Neural progenitor cell (in vitro differentiated cells): ENCODE measurements at regions not wholly inside any gene's neighbourhood (a gene's known extent, or its start where the extent isn't known, plus 50 kb on each side); places are given as distances from the start of the nearest gene placed in this dataset.
"Not testable (repeated sequence)": the region's sequence is repeated elsewhere in the genome, so short reads cannot be mapped to it uniquely, and the experiment has no call there.

ENCODE experiments used
- DNase-seq: peaks from one replicate; pipeline ENCODE4 v3.0.0-alpha.2; 2016; ENCODE audit warnings: low spot score
- H2AFZ ChIP-seq: fragments of 200-600 bp; sonication (generic); replicated peaks from 2 replicates; pipeline ENCODE4 v1.6.1; 2016; ENCODE audit warnings: antibody characterized with exemption
- H3F3A ChIP-seq: fragments of 200-600 bp; sonication (generic); 2 replicates; pipeline ENCODE4 v1.6.1; 2016; ENCODE audit warnings: antibody characterized with exemption, low read depth
- H3K27ac ChIP-seq: fragments of 200-600 bp; sonication (generic); 2 replicates; pipeline ENCODE4 v1.5.1; 2016; ENCODE audit warnings: mild to moderate bottlenecking
- H3K27me3 ChIP-seq: fragments of 200-600 bp; sonication (generic); 2 replicates; pipeline ENCODE4 v1.6.1; 2016; ENCODE audit warnings: mild to moderate bottlenecking, moderate library complexity
- H3K36me3 ChIP-seq: fragments of 200-600 bp; sonication (generic); 2 replicates; pipeline ENCODE4 v1.5.1; 2016
- H3K4me1 ChIP-seq: fragments of 200-600 bp; sonication (generic); 2 replicates; pipeline ENCODE4 v1.6.1; 2016; ENCODE audit warnings: mixed run types
- H3K4me2 ChIP-seq: fragments of 200-600 bp; sonication (generic); 2 replicates; pipeline ENCODE4 v1.6.1; 2016
- H3K4me3 ChIP-seq: fragments of 200-600 bp; sonication (generic); 2 replicates; pipeline ENCODE4 v1.5.1; 2016
- H3K79me2 ChIP-seq: fragments of 200-600 bp; sonication (generic); 2 replicates; pipeline ENCODE4 v1.6.1; 2016; ENCODE audit warnings: low read depth
- H3K9ac ChIP-seq: fragments of 200-600 bp; sonication (generic); 2 replicates; pipeline ENCODE4 v1.6.1; 2016
- H3K9me3 ChIP-seq: fragments of 200-600 bp; sonication (generic); 2 replicates; pipeline ENCODE4 v1.5.1; 2016; ENCODE audit warnings: low read depth
- H4K20me1 ChIP-seq: fragments of 200-600 bp; sonication (generic); 2 replicates; pipeline ENCODE4 v1.6.1; 2016; ENCODE audit warnings: low read depth
- H3K27ac Mint-ChIP-seq: 3 replicates; pipeline ENCODE4 v1.8.0; 2021; ENCODE audit warnings: mixed read lengths
- H3K27me3 Mint-ChIP-seq: 2 replicates; pipeline ENCODE4 v1.8.0; 2022; ENCODE audit warnings: low read depth, mild to moderate bottlenecking, inconsistent platforms, moderate library complexity, mixed read lengths; ENCODE audit not compliant: insufficient read depth
- H3K36me3 Mint-ChIP-seq: 3 replicates; pipeline ENCODE4 v1.8.0; 2021; ENCODE audit warnings: mixed read lengths
- H3K4me1 Mint-ChIP-seq: 3 replicates; pipeline ENCODE4 v1.8.0; 2021; ENCODE audit warnings: mixed read lengths
- H3K4me3 Mint-ChIP-seq: 3 replicates; pipeline ENCODE4 v1.8.0; 2021; ENCODE audit warnings: mild to moderate bottlenecking, moderate library complexity, mixed read lengths
- H3K9me3 Mint-ChIP-seq: 3 replicates; pipeline ENCODE4 v1.8.0; 2020; ENCODE audit warnings: mixed read lengths
- EZH2 ChIP-seq: fragments of 200-600 bp; sonication (generic); IDR thresholded peaks from 2 replicates; pipeline ENCODE4 v1.6.1; 2017; ENCODE audit warnings: antibody characterized with exemption, mild to moderate bottlenecking, moderate library complexity
- EZH2phosphoT487 ChIP-seq: fragments of 200-600 bp; sonication (generic); IDR thresholded peaks from 2 replicates; pipeline ENCODE4 v1.6.1; 2017; ENCODE audit warnings: antibody characterized with exemption
- TF ChIP-seq, protein P1 (sequence below): fragments of 200-600 bp; sonication (generic); IDR thresholded peaks from 2 replicates; pipeline ENCODE4 v1.5.1; 2017; ENCODE audit warnings: antibody characterized with exemption, mild to moderate bottlenecking

DNA sequence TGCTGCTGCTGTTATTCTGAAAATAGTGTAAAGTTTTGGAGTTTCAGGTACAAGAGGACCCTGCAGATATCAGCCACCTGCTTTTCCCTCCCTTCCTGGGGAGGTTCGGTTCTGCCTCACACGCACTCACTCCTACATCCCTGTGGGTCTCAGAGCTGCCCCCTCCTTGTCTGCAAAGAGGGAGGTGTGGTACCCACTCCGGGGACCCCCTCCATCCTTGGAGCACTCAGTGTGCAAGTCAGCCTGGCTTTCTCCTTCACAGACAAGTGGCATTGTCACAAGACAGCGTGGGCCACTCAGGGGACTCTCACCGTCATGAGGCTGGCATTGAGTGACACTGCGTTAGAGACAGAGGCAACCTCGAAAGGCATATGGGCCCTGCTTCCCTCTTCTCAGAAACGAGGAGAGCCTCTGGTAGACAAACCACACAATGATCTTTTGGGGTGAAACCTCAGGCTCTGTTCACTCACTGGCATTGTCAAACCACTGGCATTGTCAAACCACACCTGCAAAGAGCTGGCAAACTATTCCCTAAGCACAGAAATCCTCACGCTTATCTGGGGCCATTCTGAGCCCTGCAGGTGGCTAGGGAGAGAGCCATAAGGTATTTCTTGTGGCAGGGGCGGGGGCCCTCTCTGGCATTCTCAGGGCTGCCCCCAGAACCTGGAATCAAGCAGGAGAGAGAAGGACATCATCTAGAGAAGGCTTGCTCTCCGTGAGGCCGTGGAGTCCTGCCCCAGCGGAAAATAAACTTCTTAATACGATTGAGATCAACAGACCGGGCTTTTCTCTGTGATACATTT, 285.0 kb downstream of the SHOX start:
- Histone ChIP-seq H3K4me1 (no peaks in the 10 kb centered on the region), H3K79me2 (no peaks in the 10 kb centered on the region), H3F3A (no peaks in the 10 kb centered on the region), H3K4me2 (no peak overlapping the region), H3K27me3 (no peaks in the 10 kb centered on the region), H3K27ac (no peak overlapping the region), H3K9ac (no peak overlapping the region), H2AFZ (peak overlapping the region; percentile 42), H3K9me3 (no peaks in the 10 kb centered on the region), H3K4me3 (no peak overlapping the region), H3K36me3 (no peaks in the 10 kb centered on the region), H4K20me1 (no peaks in the 10 kb centered on the region)
- H3K36me3 Mint-ChIP-seq = no peaks in the 10 kb centered on the region
- no peak for DNase-seq
- H3K4me1 Mint-ChIP-seq = peaks cover 9% of the 10 kb centered on the region
- TF ChIP-seq, protein P1, sequence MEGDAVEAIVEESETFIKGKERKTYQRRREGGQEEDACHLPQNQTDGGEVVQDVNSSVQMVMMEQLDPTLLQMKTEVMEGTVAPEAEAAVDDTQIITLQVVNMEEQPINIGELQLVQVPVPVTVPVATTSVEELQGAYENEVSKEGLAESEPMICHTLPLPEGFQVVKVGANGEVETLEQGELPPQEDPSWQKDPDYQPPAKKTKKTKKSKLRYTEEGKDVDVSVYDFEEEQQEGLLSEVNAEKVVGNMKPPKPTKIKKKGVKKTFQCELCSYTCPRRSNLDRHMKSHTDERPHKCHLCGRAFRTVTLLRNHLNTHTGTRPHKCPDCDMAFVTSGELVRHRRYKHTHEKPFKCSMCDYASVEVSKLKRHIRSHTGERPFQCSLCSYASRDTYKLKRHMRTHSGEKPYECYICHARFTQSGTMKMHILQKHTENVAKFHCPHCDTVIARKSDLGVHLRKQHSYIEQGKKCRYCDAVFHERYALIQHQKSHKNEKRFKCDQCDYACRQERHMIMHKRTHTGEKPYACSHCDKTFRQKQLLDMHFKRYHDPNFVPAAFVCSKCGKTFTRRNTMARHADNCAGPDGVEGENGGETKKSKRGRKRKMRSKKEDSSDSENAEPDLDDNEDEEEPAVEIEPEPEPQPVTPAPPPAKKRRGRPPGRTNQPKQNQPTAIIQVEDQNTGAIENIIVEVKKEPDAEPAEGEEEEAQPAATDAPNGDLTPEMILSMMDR = no peak
- no peak for TF ChIP-seq EZH2
- no peak for TF ChIP-seq EZH2phosphoT487
- peaks cover 2% of the 10 kb centered on the region for H3K9me3 Mint-ChIP-seq
- H3K4me3 Mint-ChIP-seq = no peak overlapping the region
- no peak overlapping the region for H3K27ac Mint-ChIP-seq
- H3K27me3 Mint-ChIP-seq = peaks cover 9% of the 10 kb centered on the region

DNA sequence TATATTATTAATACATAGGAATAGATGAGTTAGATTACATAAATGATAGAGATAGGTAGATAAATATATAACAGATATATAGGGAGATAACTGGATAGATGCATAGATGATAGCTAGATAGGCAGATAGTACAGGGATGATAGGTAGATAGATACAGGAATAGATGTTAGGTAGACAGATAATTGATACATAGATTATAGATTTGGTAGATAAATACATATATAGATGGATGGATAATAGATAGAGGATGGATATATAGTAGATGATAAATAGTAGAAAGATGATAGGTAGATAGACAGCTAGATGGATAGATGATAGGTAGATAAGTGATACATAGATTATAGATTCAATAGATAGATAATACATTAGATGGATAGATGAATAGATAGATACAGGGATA, 283.6 kb downstream of the SHOX start:
- Mint-ChIP-seq H3K9me3 (no peaks in the 10 kb centered on the region), H3K36me3 (no peaks in the 10 kb centered on the region), H3K4me1 (no peaks in the 10 kb centered on the region), H3K27me3 (peaks cover 2% of the 10 kb centered on the region), H3K4me3 (no peak overlapping the region), H3K27ac (no peak overlapping the region)
- H3K9ac ChIP-seq = no peak overlapping the region
- no peak overlapping the region for H3K27ac ChIP-seq
- H3K27me3 ChIP-seq = no peaks in the 10 kb centered on the region
- H3K9me3 ChIP-seq = no peaks in the 10 kb centered on the region
- no peaks in the 10 kb centered on the region for H4K20me1 ChIP-seq
- no peak overlapping the region for H3K4me3 ChIP-seq
- H3K79me2 ChIP-seq = no peaks in the 10 kb centered on the region
- H2AFZ ChIP-seq = no peak overlapping the region
- no peak overlapping the region for H3K4me2 ChIP-seq
- H3K4me1 ChIP-seq = no peaks in the 10 kb centered on the region
- no peak for TF ChIP-seq EZH2phosphoT487
- TF ChIP-seq, protein P1 = no peak
- no peak for TF ChIP-seq EZH2
- H3F3A ChIP-seq = no peaks in the 10 kb centered on the region
- H3K36me3 ChIP-seq = no peaks in the 10 kb centered on the region
- DNase-seq = no peak

DNA sequence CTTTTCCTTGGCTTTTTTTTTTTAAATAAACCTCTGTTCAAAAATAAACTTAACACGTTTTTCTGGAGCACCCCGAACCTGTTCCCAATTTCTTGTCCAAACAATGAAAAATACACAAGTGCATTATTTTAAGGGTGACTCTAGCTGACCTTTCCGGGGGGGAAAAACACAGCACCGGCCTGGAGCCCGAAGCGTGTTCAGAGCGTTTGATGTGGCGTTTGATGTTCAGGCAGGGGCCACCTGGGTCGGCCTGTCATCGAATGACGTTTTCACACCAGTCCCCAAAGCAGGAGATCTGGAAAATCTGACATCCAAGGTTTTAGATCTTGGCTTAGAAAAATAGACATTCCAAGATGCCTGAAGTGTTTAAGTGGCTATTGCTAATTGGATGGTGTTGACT, 282.1 kb downstream of the SHOX start:
- H3K27ac Mint-ChIP-seq = no peak overlapping the region
- H3K4me1 Mint-ChIP-seq = no peaks in the 10 kb centered on the region
- no peaks in the 10 kb centered on the region for H3K4me1 ChIP-seq
- no peaks in the 10 kb centered on the region for H3K9me3 Mint-ChIP-seq
- no peaks in the 10 kb centered on the region for H3K36me3 ChIP-seq
- no peak overlapping the region for H2AFZ ChIP-seq
- H3K27ac ChIP-seq = no peak overlapping the region
- no peaks in the 10 kb centered on the region for H3K27me3 ChIP-seq
- no peaks in the 10 kb centered on the region for H4K20me1 ChIP-seq
- H3F3A ChIP-seq = no peaks in the 10 kb centered on the region
- H3K4me3 Mint-ChIP-seq = no peak overlapping the region
- TF ChIP-seq, protein P1 = no peak
- no peak for TF ChIP-seq EZH2phosphoT487
- TF ChIP-seq EZH2 = no peak
- H3K27me3 Mint-ChIP-seq = peaks cover 2% of the 10 kb centered on the region
- no peak overlapping the region for H3K9ac ChIP-seq
- no peaks in the 10 kb centered on the region for H3K9me3 ChIP-seq
- DNase-seq = no peak
- no peaks in the 10 kb centered on the region for H3K36me3 Mint-ChIP-seq
- no peak overlapping the region for H3K4me3 ChIP-seq
- no peak overlapping the region for H3K4me2 ChIP-seq
- no peaks in the 10 kb centered on the region for H3K79me2 ChIP-seq

DNA sequence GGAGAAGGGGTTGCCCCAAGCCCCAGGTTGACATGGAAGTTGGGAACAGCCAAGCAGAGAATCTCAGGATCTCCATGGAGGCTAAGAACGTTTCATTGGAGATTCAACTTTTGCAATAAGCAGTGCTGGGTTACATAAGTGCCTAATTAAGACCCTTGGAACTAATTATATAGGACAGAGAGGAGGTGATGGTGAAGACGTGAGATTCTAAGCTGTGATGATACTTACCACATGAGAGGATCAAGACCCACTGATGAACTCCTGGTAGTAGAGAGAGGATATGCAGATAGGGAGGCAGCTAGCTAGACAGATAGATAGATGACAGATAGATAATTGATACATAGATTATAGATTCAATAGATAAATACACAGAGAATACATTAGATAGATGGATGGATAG, 278.5 kb downstream of the SHOX start:
- H3K4me3 ChIP-seq, H3K4me1 ChIP-seq, H3K27ac ChIP-seq, H3K4me1 Mint-ChIP-seq, H3K79me2 ChIP-seq, H3F3A ChIP-seq, DNase-seq, H3K4me2 ChIP-seq, H3K9me3 ChIP-seq, H3K27me3 ChIP-seq, H3K9me3 Mint-ChIP-seq, H2AFZ ChIP-seq, H3K27me3 Mint-ChIP-seq, H3K9ac ChIP-seq, H4K20me1 ChIP-seq, H3K4me3 Mint-ChIP-seq, H3K36me3 ChIP-seq, H3K36me3 Mint-ChIP-seq, H3K27ac Mint-ChIP-seq: not testable (repeated sequence)
